ENCODE measurements at regions not wholly inside any gene's neighbourhood (a gene's known extent, or its start where the extent isn't known, plus 50 kb on each side); places are given as distances from the start of the nearest gene placed in this dataset.
"Not testable (repeated sequence)": the region's sequence is repeated elsewhere in the genome, so short reads cannot be mapped to it uniquely, and the experiment has no call there.

GRCh38 chr16:14015461-14015860 lies 55.7 kb upstream of the MRTFB start:
- no peak for ATAC-seq
- Mint-ChIP-seq H3K27me3 (peaks cover 6% of the 10 kb centered on the region), H3K27ac (no peak overlapping the region), H3K9me3 (ENCODE audit: low read depth) (no peaks in the 10 kb centered on the region), H3K4me1 (no peaks in the 10 kb centered on the region), H3K36me3 (ENCODE audit: low read depth) (no peaks in the 10 kb centered on the region), H3K4me3 (no peak overlapping the region)
- CTCF ChIA-PET, result no interaction called here
- intact Hi-C loops (cut with DNase I, micrococcal nuclease), result no loop called here
- no peak for DNase-seq
- POLR2A ChIA-PET, result no interaction called here

GRCh38 chr16:14015948-14016347 lies 55.2 kb upstream of the MRTFB start:
- no peak for DNase-seq
- Mint-ChIP-seq H3K4me1 (no peaks in the 10 kb centered on the region), H3K9me3 (ENCODE audit: low read depth) (no peaks in the 10 kb centered on the region), H3K4me3 (no peak overlapping the region), H3K27me3 (peaks cover 6% of the 10 kb centered on the region), H3K36me3 (ENCODE audit: low read depth) (no peaks in the 10 kb centered on the region), H3K27ac (no peak overlapping the region)
- ATAC-seq, result no peak
- CTCF ChIA-PET, result no interaction called here
- POLR2A ChIA-PET, result no interaction called here
- intact Hi-C loops (cut with DNase I, micrococcal nuclease), result no loop called here

- DNase-seq; H3K27me3 Mint-ChIP-seq; H3K36me3 Mint-ChIP-seq (ENCODE audit: low read depth); H3K27ac Mint-ChIP-seq; POLR2A ChIA-PET; H3K4me1 Mint-ChIP-seq; intact Hi-C loops (cut with DNase I, micrococcal nuclease); H3K4me3 Mint-ChIP-seq; CTCF ChIA-PET; ATAC-seq; H3K9me3 Mint-ChIP-seq (ENCODE audit: low read depth): not testable (repeated sequence)
Measured at GRCh38 chr16:14016362-14016761, 54.8 kb upstream of the MRTFB start.

- no peak overlapping the region for H3K27ac Mint-ChIP-seq
- H3K9me3 Mint-ChIP-seq (ENCODE audit: low read depth), result no peaks in the 10 kb centered on the region
- CTCF ChIA-PET, result interaction anchor here (0.9 to 1.0 kb wide), 2 partner anchors 8 to 232 kb away, joined by 3 read pairs; no protein-coding TSS in a partner anchor
- H3K27me3 Mint-ChIP-seq, result peaks cover 4% of the 10 kb centered on the region
- intact Hi-C loops (cut with DNase I, micrococcal nuclease), result no loop called here
- no peaks in the 10 kb centered on the region for H3K4me1 Mint-ChIP-seq
- ATAC-seq, result no peak
- POLR2A ChIA-PET, result interaction anchor here (0.6 kb wide), 1 partner anchor 42 kb away, joined by 7 read pairs; no protein-coding TSS in a partner anchor
- no peak overlapping the region for H3K4me3 Mint-ChIP-seq
- DNase-seq, result no peak
- H3K36me3 Mint-ChIP-seq (ENCODE audit: low read depth), result no peaks in the 10 kb centered on the region
Measured at GRCh38 chr16:14017886-14018285, 53.2 kb upstream of the MRTFB start.

GRCh38 chr16:14018851-14019250 lies 52.3 kb upstream of the MRTFB start:
- H3K4me1 Mint-ChIP-seq, result no peaks in the 10 kb centered on the region
- intact Hi-C loops (cut with DNase I, micrococcal nuclease), result no loop called here
- DNase-seq (no peak), ATAC-seq (no peak)
- ChIA-PET CTCF (interaction anchor here (0.9 to 1.0 kb wide), 2 partner anchors 9 to 231 kb away, joined by 3 read pairs; no protein-coding TSS in a partner anchor), POLR2A (no interaction called here)
- H3K27ac Mint-ChIP-seq, result no peak overlapping the region
- H3K27me3 Mint-ChIP-seq, result peaks cover 4% of the 10 kb centered on the region
- H3K36me3 Mint-ChIP-seq (ENCODE audit: low read depth), result no peaks in the 10 kb centered on the region
- no peak overlapping the region for H3K4me3 Mint-ChIP-seq
- no peaks in the 10 kb centered on the region for H3K9me3 Mint-ChIP-seq (ENCODE audit: low read depth)

GRCh38 chr16:14020141-14020540 lies 51.0 kb upstream of the MRTFB start:
- POLR2A ChIA-PET, result no interaction called here
- H3K9me3 Mint-ChIP-seq (ENCODE audit: low read depth), result no peaks in the 10 kb centered on the region
- no peaks in the 10 kb centered on the region for H3K4me1 Mint-ChIP-seq
- CTCF ChIA-PET, result interaction anchor here (0.6 kb wide), 1 partner anchor 1762 kb away, joined by 3 read pairs; no protein-coding TSS in a partner anchor
- H3K27ac Mint-ChIP-seq, result no peak overlapping the region
- no peak overlapping the region for H3K4me3 Mint-ChIP-seq
- H3K36me3 Mint-ChIP-seq (ENCODE audit: low read depth), result no peaks in the 10 kb centered on the region
- intact Hi-C loops (cut with DNase I, micrococcal nuclease), result no loop called here
- H3K27me3 Mint-ChIP-seq, result peaks cover 4% of the 10 kb centered on the region
- ATAC-seq (no peak), DNase-seq (no peak)
